Activated CD4-positive, alpha-beta T cell treated with anti-CD3 and anti-CD28 coated beads, Interleukin-2, amount 10 ng/mL, durations not matched to agents 7 days and 5 days (primary cell): ENCODE measurements at regions not wholly inside any gene's neighbourhood (a gene's known extent, or its start where the extent isn't known, plus 50 kb on each side); places are given as distances from the start of the nearest gene placed in this dataset.

Experiments
- CTCF ChIA-PET: fragments of 350-600 bp; sonication (Branson Sonifier 250); formaldehyde crosslinking; loops from one replicate; lab custom pipeline; 2021; ENCODE audit warnings: antibody characterized with exemption; lab: Charles Lee
- POLR2A ChIA-PET: fragments of 350-600 bp; sonication (Branson Sonifier 250); formaldehyde crosslinking; loops from one replicate; lab custom pipeline; 2021; ENCODE audit warnings: antibody characterized with exemption; lab: Charles Lee
- DNase-seq: peaks from one replicate; pipeline ENCODE4 v3.0.0-alpha.2; 2020
- H3K27ac Mint-ChIP-seq: one replicate; pipeline ENCODE4 v1.8.0; 2021; ENCODE audit warnings: mild to moderate bottlenecking, moderate library complexity, mixed read lengths
- H3K27me3 Mint-ChIP-seq: one replicate; pipeline ENCODE4 v1.8.0; 2021; ENCODE audit warnings: mixed read lengths
- H3K36me3 Mint-ChIP-seq: one replicate; pipeline ENCODE4 v1.8.0; 2021; ENCODE audit warnings: low read depth, mixed read lengths
- H3K4me1 Mint-ChIP-seq: one replicate; pipeline ENCODE4 v1.8.0; 2021; ENCODE audit warnings: mixed read lengths
- H3K4me3 Mint-ChIP-seq: one replicate; pipeline ENCODE4 v1.8.0; 2021; ENCODE audit warnings: mild to moderate bottlenecking, moderate library complexity, mixed read lengths
- H3K9me3 Mint-ChIP-seq: one replicate; pipeline ENCODE4 v1.8.0; 2021; ENCODE audit warnings: mixed read lengths

GRCh38 chr12:69136931-69137613 lies 102.3 kb upstream of the CPSF6 start:
- Mint-ChIP-seq H3K36me3 (peaks cover 6% of the 10 kb centered on the region), H3K27me3 (peaks cover 2% of the 10 kb centered on the region), H3K9me3 (peaks cover 23% of the 10 kb centered on the region), H3K4me3 (no peak overlapping the region), H3K4me1 (no peaks in the 10 kb centered on the region), H3K27ac (no peak overlapping the region)
- ChIA-PET POLR2A (no interaction called here), CTCF (interaction anchor here (1.5 kb wide), 1 partner anchor 17 kb away, joined by 6 read pairs; no protein-coding TSS in a partner anchor)
- DNase-seq, result no peak

GRCh38 chr12:69141074-69141473 lies 98.3 kb upstream of the CPSF6 start:
- DNase-seq, result no peak
- Mint-ChIP-seq H3K9me3 (peaks cover 23% of the 10 kb centered on the region), H3K4me3 (no peak overlapping the region), H3K27me3 (no peaks in the 10 kb centered on the region), H3K4me1 (no peaks in the 10 kb centered on the region), H3K36me3 (peaks cover 6% of the 10 kb centered on the region), H3K27ac (no peak overlapping the region)
- ChIA-PET POLR2A (no interaction called here), CTCF (interaction anchor here (0.6 to 1.9 kb wide), 3 partner anchors 11 to 143 kb away, joined by 4 to 6 read pairs (median 5); no protein-coding TSS in a partner anchor)

GRCh38 chr12:69149270-69149669 lies 90.1 kb upstream of the CPSF6 start:
- Mint-ChIP-seq H3K27me3 (no peaks in the 10 kb centered on the region), H3K9me3 (no peaks in the 10 kb centered on the region), H3K4me1 (peaks cover 11% of the 10 kb centered on the region), H3K27ac (no peak overlapping the region), H3K36me3 (no peaks in the 10 kb centered on the region), H3K4me3 (no peak overlapping the region)
- DNase-seq, result no peak
- ChIA-PET CTCF (interaction anchor here (0.6 to 0.8 kb wide), 3 partner anchors 13 to 186 kb away, joined by 3 read pairs; no protein-coding TSS in a partner anchor), POLR2A (no interaction called here)

GRCh38 chr12:69150083-69150795 lies 89.1 kb upstream of the CPSF6 start:
- no peak overlapping the region for H3K4me3 Mint-ChIP-seq
- no peaks in the 10 kb centered on the region for H3K36me3 Mint-ChIP-seq
- no peak overlapping the region for H3K27ac Mint-ChIP-seq
- CTCF ChIA-PET, result interaction anchor here (0.8 kb wide), 1 partner anchor 45 kb away, joined by 3 read pairs; no protein-coding TSS in a partner anchor
- DNase-seq, result no peak
- H3K4me1 Mint-ChIP-seq, result peaks cover 20% of the 10 kb centered on the region
- H3K9me3 Mint-ChIP-seq, result no peaks in the 10 kb centered on the region
- H3K27me3 Mint-ChIP-seq, result no peaks in the 10 kb centered on the region
- POLR2A ChIA-PET, result no interaction called here

- no peak overlapping the region for H3K27ac Mint-ChIP-seq
- H3K36me3 Mint-ChIP-seq, result no peaks in the 10 kb centered on the region
- no peak overlapping the region for H3K4me3 Mint-ChIP-seq
- ChIA-PET POLR2A (no interaction called here), CTCF (no interaction called here)
- peaks cover 22% of the 10 kb centered on the region for H3K4me1 Mint-ChIP-seq
- H3K27me3 Mint-ChIP-seq, result no peaks in the 10 kb centered on the region
- DNase-seq, result no peak
- no peaks in the 10 kb centered on the region for H3K9me3 Mint-ChIP-seq
These were observed 88.6 kb upstream of the CPSF6 start for GRCh38 chr12:69150796-69151127.

- ChIA-PET POLR2A (no interaction called here), CTCF (no interaction called here)
These were observed 88.1 kb upstream of the CPSF6 start for GRCh38 chr12:69151254-69151764.

GRCh38 chr12:69154585-69155363 lies 84.6 kb upstream of the CPSF6 start:
- no peaks in the 10 kb centered on the region for H3K36me3 Mint-ChIP-seq
- ChIA-PET POLR2A (interaction anchor here (0.6 kb wide), 1 partner anchor 536 kb away, joined by 3 read pairs; no protein-coding TSS in a partner anchor), CTCF (interaction anchor here (0.5 to 1.9 kb wide), 10 partner anchors 19 to 416 kb away, joined by 3 to 9 read pairs (median 4); no protein-coding TSS in a partner anchor)
- no peaks in the 10 kb centered on the region for H3K27me3 Mint-ChIP-seq
- peak; percentile 88 for DNase-seq
- no peak overlapping the region for H3K4me3 Mint-ChIP-seq
- peak overlapping the region; percentile 26 for H3K27ac Mint-ChIP-seq
- no peaks in the 10 kb centered on the region for H3K9me3 Mint-ChIP-seq
- peaks cover 36% of the 10 kb centered on the region for H3K4me1 Mint-ChIP-seq

More at GRCh38 chr12:69151254-69151764, 88.1 kb upstream of the CPSF6 start:
- Mint-ChIP-seq H3K36me3 (no peaks in the 10 kb centered on the region), H3K27me3 (no peaks in the 10 kb centered on the region), H3K4me1 (peaks cover 24% of the 10 kb centered on the region), H3K27ac (no peak overlapping the region), H3K4me3 (no peak overlapping the region), H3K9me3 (no peaks in the 10 kb centered on the region)
- DNase-seq, result no peak

- POLR2A ChIA-PET, result interaction anchor here (0.7 kb wide), 1 partner anchor 84 kb away, joined by 5 read pairs; no protein-coding TSS in a partner anchor
- Mint-ChIP-seq H3K27me3 (no peaks in the 10 kb centered on the region), H3K4me3 (peak overlapping the region; percentile 23), H3K9me3 (no peaks in the 10 kb centered on the region), H3K27ac (peak overlapping the region; percentile 70), H3K4me1 (peaks cover 52% of the 10 kb centered on the region), H3K36me3 (no peaks in the 10 kb centered on the region)
- CTCF ChIA-PET, result interaction anchor here (0.5 to 2.5 kb wide), 21 partner anchors 8 to 1203 kb away, joined by 3 to 13 read pairs (median 4); no protein-coding TSS in a partner anchor
- DNase-seq, result peak; percentile 92
These were observed 82.2 kb upstream of the CPSF6 start for GRCh38 chr12:69157023-69157655.

GRCh38 chr12:69161829-69162228 lies 77.5 kb upstream of the CPSF6 start:
- H3K9me3 Mint-ChIP-seq, result no peaks in the 10 kb centered on the region
- CTCF ChIA-PET, result interaction anchor here (0.6 to 1.2 kb wide), 3 partner anchors 73 to 122 kb away, joined by 3 to 4 read pairs (median 3); no protein-coding TSS in a partner anchor
- no peaks in the 10 kb centered on the region for H3K36me3 Mint-ChIP-seq
- H3K27me3 Mint-ChIP-seq, result no peaks in the 10 kb centered on the region
- H3K4me3 Mint-ChIP-seq, result no peak overlapping the region
- POLR2A ChIA-PET, result no interaction called here
- H3K27ac Mint-ChIP-seq, result no peak overlapping the region
- DNase-seq, result peak; percentile 57
- peaks cover 24% of the 10 kb centered on the region for H3K4me1 Mint-ChIP-seq

GRCh38 chr12:69163681-69164362 lies 75.5 kb upstream of the CPSF6 start:
- POLR2A ChIA-PET, result no interaction called here
- H3K27me3 Mint-ChIP-seq, result no peaks in the 10 kb centered on the region
- no peak overlapping the region for H3K27ac Mint-ChIP-seq
- no peaks in the 10 kb centered on the region for H3K9me3 Mint-ChIP-seq
- no peak overlapping the region for H3K4me3 Mint-ChIP-seq
- H3K36me3 Mint-ChIP-seq, result no peaks in the 10 kb centered on the region
- no peak for DNase-seq
- CTCF ChIA-PET, result no interaction called here
- peaks cover 16% of the 10 kb centered on the region for H3K4me1 Mint-ChIP-seq

- ChIA-PET POLR2A (no interaction called here), CTCF (interaction anchor here (1.0 to 1.2 kb wide), 2 partner anchors 86 to 174 kb away, joined by 3 read pairs; no protein-coding TSS in a partner anchor)
- Mint-ChIP-seq H3K4me3 (no peak overlapping the region), H3K4me1 (no peaks in the 10 kb centered on the region), H3K36me3 (no peaks in the 10 kb centered on the region), H3K9me3 (no peaks in the 10 kb centered on the region), H3K27me3 (no peaks in the 10 kb centered on the region), H3K27ac (no peak overlapping the region)
- DNase-seq, result no peak
These were observed 71.7 kb upstream of the CPSF6 start for GRCh38 chr12:69167648-69168165.
